Activated effector memory CD4-positive, alpha-beta T cell treated with anti-CD3 and anti-CD28 coated beads, Interleukin-2, amount 50 U/mL, for 16 hours (primary cell): ENCODE measurements at regions not wholly inside any gene's neighbourhood (a gene's known extent, or its start where the extent isn't known, plus 50 kb on each side); places are given as distances from the start of the nearest gene placed in this dataset.
"Not testable (repeated sequence)": the region's sequence is repeated elsewhere in the genome, so short reads cannot be mapped to it uniquely, and the experiment has no call there.

ENCODE experiments used
- DNase-seq: peaks from one replicate; pipeline ENCODE4 v3.0.0-alpha.2; 2020

DNA sequence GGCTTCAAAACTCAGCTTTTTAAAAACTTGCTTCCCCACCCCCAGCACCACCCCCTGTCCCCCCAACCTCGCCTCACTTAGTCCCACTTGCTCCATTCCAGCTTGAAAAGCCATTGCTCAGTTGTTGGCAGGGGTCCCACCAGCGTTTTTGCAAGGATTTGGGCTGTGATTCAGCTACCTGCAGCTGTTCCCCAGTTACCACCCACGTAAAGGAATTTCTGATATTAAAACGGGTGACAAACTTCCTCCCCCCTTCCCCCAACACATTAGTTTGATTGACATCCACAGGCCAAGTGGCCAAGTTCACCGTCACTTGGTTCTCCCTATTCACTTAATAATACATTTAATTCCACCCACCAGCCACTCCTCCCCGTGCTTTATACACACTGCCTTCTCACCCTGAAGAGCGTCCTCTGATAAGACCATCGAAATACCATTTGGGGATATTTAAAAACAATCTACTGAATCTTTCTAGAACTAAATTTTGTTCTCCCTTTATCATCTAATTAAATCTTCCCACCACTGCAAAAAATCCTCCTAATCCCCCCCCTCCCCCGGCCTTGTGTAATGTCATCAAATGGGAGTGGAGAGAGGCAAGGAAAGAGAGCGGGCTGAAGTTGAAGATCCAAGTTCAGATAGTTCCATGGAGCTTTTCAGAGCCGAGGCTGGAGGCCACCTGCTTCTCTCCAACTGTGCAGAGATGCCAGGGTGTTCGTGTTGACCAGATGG is 55.1 kb downstream of the SOX9 start:
- no peak for DNase-seq

DNA sequence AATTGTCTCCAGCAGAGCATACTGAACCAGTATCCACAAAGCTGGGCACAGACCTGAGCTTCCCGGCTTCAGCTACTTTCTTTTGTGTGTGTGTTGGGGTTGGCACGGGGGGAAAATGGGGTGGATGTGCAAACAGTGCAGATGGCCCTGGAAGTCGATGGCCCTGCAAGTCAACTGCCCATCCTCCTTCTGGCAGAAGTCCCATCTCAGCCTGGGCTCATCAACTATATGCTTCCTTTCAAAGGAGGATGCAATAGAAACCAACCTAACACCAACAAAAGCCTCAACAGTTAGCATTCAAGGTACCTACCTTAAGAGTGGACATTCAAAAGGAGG is 55.7 kb downstream of the SOX9 start:
- no peak for DNase-seq

DNA sequence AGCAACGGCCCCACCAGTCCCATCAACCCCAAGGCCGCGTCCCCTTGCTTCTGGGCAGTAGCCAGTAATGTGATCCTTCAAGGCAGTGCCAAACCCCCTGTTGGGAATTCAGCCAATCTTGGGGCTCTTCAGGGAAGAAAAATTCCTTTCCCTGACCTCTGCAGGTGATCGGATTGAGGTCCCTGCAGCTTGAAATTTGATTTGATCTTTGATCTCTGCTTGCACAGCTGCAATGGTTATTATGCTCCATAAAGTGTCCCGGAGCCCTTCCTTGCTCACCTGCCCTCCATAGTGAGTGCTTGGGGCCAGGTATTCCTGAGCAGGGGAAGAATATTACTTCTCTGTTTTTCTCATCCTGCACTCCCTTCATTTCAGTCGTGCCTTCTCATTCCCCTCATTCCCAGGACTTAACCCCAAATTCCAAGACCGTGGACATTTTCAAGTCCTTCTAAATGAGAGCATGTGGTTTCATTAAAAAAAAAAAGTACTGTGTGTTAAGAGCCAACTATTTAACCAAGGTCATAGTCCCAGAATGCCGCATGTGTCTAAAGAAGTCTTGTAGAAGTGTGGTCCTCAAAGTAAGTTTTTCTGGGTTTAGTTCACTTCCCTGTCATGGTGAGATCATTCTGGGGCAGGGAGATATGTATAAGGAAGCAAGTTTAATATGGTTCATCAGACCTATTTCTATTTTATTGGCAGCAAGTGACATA is 56.3 kb downstream of the SOX9 start:
- no peak for DNase-seq

DNA sequence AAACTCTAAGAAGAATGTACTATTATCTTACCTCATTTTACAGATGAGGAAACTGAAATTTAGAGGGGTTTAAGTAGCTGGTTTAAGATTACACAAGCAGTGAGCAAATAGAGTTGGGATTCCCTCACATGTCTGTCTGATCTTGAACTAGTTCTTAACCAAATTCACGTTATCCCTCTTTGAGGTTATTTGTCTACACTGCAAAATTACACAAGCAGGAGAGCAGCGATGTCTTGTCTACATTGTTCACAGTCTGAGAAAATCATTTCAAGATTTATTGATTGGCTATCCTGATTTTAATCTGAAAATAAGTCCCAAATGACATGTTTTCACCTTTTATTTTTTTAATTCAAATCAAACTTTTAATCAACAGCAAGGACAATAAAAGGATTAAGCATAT is 56.9 kb downstream of the SOX9 start:
- no peak for DNase-seq

DNA sequence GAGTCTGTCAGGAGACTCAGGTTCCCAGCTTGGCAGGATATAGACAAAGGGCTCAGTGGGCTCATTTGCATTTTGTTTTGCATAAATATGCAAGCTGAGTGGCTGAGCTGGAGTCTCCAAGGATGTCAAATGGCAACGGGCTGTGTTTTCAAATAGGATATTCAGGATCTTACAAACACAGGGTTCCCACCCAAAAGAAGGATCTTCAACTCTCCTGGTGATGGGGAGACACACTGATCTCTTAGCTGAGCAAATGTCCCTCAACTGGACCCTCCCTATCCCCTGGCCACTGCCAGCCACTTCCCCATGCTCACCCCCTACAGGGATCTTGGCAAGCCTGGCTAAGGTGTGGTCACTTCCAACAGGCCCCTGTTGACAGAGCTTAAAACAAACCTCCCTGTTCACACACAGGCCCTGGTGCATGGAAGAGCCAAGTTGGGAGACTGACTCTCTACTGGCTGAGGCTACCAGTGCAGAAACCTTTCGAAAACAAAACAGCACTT is 61.6 kb downstream of the SOX9 start:
- DNase-seq = no peak

DNA sequence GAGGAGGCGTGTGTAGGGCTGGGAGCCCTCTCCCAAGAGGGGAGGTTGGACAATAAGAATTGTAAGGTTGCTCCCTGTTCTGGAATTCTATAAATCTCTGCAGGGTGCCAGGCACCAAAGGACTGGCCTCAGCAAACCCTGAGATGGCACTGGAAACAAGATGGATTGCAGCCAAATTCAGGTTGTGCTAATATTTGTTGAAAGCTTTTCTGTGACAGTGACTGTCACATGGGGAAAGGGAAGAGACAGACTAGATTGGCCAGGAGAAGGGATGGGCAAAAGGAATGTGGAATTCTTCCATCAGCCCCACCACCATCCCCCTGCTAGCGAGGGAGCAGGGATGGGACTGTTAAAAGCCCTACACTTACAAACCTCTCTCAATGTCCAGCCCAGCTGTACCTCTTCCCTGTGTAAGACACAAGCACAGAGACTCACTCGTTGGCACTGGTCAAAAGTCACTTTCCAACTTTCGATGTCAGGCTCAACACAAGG is 62.4 kb downstream of the SOX9 start:
- DNase-seq = no peak

DNA sequence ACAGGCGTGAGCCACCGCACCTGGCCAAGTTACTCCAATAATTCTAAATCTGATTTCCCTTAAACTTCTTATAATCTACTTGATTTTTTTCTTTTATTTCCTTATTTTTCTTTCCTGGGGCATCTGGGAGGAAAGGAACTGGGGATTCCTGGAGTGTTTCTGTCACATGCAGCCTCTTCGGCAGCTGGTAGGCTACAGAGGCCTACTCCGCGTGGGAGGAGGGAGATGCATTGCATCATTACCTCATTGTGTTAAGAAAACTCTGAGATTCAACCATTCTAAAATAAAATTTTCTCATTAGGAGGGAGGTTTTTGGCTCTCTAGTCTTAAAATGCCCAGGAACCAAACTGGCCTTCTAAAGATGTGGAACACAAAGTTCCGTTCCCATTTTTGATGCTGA is 64.0 kb downstream of the SOX9 start:
- no peak for DNase-seq

DNA sequence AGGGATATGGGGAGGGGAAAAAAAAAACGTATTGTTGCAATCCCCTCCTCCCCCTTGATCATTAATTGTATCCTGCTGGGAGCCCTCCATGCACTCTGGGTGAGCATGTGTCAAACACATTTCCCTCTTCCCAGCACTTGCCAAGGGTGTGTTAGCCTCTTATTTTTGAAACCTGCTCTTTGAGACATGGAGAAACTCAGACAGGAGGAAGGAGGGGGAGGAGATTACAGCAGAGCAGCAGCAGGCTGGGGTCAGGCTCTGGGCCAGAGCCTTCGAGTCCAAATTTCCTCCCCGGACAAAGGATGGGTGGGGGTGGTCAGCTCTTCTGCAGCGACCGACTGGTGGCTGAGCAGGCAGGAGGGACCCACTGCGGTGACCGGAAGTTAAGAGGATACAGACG is 64.7 kb downstream of the SOX9 start:
- no peak for DNase-seq

DNA sequence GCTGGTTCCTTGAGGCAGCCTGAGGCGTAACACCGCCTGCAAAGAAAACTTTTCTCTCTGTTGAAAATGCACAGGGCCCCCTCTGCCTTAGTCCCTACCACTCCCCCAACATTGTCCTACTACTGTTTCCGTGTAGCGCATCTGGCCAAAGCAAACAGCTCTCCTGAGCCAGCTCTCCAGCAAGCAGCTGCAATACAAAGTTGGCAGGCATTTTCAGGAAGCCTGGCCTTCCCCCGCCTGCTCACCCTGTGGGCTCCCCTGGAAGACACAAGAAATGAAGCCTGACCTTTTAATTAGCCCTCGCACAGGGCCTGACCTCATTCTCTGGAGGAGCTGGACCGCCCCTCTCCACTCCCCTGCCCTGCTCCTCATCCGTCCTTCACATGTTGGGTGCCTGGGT is 66.7 kb downstream of the SOX9 start:
- DNase-seq = no peak

DNA sequence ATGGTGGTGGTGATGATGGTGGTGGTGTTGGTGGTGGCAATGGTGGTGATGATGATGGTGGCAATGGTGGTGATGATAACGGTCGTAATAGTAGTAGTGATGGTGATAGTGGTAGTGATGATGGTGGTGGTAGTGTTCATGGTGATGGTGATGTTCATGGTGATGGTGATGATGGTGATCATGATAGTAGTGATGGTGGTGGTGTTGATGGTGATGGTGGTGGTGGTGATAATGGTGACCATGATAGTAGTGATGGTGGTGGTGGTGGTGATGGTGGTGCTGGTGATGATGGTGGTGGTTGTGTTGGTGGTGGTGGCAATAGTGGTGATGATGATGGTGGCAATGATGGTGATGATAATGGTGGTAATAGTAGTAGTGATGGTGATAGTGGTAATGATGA is 68.0 kb downstream of the SOX9 start:
- no peak for DNase-seq

DNA sequence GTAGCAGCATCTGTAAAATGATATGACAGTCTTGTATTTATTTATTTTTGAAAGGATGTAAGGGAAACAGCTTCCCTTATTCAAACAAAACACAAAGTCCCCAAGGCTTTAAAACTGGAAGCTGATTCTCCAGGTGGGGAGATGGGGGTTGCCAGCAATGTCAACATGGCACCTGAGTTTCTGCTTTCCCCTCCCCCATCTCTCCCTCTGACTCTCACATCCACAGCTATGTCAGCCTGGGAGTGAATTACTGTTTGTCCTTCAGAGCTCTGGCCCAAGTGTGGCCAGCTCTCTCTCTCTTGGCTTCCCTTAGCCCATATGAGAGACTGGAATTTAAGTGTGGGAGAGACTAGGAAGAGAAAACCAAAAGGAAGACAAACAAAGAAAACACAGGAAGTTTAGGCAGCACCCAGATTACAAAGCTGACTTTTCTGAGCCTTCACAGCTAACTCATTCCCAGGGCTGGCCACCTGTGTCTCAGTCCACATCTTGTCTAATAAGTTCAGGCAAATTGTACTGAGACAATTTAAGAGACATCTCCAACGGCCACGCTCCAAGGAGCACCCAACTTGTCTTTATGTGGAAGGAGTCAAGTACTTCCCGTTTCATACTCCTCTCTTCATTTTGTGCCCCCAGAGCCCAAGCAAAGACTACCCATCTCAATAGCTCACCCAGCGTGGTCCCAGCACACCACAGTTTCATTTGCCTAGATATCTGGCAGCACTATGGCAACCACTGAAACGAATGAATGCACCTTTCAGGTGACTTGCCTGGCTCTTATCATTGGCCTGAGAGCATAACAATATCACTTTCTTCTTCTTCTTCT is 69.2 kb downstream of the SOX9 start:
- no peak for DNase-seq

DNA sequence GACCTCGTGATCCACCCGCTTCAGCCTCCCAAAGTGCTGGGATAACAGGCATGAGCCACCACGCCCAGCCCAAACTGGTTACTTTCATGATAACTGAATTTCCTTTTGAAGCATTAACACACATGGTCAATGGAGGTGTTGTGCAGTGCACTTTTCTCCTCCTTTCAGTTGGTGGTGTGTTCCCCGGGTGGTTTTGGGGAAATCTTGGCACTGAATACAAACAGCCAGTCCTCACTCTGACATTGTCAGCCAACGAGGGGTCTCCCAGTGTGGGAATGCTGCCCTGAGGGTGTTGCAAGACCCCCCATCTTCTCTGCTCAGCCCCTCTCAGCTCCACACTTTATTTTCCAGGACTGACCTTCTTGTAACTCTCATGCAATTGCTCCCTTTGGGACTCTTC is 70.5 kb downstream of the SOX9 start:
- no peak for DNase-seq

DNA sequence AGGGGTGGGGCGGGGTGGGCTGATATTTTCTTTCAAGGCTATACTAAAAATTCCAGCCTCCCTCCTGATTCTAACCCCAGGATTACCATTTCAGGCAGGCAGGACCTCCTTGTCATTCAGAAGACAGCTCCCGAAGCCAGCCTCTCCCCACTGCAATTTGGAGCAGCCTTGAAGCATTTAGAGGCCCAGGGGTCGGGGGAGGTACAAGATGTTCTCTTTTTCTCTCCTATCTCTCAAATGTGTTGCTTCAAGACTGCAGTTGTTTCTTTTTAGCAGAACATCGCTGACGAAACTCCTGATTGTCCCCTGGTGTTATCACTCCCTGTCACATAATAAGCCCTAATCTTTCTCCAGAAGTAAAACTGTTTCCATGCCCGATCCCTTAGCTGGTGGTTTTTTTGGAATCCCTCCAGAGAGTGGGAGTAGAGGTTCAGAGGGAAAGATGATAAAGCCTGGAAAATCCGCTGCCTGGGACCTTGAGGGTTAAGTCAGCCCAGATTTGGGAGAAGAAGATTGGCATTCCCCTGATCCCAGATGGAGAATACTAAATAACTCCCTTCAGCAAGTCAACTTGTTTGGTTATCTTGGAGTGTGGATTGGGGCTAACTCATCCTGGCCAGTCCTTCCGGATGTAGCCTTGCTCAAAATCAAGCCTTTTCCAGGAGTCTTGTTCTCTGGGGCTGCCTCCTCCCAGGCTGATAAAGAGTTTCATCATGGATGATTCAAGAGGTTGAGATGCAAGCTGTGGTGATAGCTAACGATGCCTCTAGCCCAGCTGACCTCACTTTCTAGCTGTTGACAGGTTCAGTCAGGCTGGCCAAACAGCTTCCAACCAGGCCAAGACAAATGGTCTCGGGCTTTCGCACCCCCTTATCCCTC is 71.3 kb downstream of the SOX9 start:
- DNase-seq = no peak

DNA sequence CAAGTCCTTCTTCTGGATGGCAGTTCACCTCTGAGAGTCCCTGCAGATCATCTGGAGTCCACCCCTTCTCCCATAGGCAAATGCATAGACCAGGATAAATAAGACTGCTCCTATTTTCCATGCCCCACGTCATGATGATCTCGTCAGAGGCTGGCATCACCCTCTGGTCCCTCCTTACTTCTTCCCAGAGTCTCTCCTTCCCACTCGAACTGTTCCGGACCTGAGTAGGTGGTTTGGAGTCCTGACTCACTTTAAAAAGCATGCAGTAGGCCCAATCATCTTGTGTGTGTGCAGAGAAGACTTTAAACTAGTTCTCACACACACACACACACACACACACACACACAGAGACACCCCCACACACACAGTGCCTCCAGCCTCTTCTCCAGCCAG is 72.0 kb downstream of the SOX9 start:
- DNase-seq = no peak

DNA sequence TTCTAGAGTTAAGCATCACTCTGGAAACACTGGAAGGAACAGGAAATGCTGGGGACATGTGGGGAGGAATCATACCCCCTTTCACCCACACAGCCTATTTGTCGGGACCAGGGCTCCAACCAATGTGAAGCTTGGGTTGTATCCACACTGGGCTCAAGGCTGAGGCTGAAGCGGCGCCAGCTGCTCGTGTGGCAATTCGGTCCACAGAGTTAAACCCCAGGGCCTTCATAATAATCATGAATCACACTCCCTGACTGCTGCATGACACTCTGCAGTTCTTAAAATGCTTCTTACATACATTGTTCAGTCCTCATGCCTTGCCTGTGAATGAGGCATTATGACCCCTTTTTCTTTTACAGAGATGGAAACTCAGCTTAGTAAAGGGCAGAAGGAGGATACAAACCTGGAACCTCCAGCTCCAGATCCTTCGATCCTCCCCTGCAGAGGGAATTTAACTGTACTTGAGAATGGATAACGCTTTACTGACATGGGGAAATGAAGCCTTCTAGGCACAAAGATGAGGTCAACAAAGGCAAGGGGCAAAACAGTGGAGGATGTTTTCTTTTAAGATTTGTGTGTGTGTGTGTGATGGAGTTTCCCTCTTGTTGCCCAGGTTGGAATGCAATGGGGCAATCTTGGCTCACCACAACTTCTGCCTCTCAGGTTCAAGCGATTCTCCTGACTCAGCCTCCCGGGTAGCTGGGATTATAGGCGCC is 72.7 kb downstream of the SOX9 start:
- DNase-seq = no peak

DNA sequence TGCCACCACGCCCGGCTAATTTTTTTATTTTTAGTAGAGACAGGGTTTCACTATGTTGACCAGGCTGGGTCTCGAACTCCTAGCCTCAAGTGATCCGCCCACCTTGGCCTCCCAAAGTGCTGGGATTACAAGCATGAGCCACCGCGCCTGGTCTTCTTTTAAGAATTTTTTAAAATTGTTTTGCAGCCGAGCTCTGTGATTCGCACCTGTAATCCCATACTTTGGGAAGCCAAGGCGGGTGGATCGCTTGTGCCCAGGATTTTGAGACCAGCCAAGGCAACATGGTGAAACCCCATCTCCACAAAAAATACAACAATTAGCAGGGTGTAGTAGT is 73.3 kb downstream of the SOX9 start:
- DNase-seq = not testable (repeated sequence)

DNA sequence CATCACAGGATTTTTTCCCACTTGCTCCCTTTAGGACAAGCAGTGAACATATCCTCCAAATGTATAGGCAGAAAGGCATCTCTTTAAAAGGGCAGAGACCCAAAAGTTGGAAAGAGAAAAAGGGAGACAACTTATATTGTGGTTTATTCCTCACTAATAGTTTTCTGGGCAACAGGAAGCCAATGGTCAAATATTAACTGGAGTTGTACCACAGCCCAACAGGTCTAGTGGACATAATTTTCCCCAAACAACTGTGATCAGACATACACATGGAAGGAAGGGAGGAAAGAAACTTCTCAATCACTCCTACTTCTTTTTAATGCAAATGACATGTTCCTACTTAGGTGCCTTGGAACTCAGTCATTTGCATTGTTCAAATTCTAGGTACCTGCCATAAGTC is 78.4 kb downstream of the SOX9 start:
- DNase-seq = no peak

DNA sequence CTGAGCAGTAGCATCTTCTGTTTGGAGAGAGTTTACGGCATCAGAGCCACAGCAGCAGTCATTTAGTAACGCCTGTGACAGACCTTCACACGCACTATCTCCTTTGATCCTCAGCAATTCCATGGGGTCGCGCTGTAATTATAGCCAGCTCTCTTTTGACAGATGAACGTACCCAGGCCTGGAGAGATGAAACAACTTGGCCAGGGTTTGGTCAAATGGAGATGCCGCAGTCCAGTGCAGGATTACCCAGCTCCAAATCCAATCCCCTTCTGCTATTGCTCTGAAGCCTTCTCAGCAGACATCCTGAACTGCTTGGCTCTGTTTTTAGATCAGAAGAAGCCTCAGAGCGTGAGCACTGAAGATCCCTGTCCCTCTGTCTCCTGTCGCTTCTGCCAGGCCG is 83.9 kb downstream of the SOX9 start:
- DNase-seq = no peak

DNA sequence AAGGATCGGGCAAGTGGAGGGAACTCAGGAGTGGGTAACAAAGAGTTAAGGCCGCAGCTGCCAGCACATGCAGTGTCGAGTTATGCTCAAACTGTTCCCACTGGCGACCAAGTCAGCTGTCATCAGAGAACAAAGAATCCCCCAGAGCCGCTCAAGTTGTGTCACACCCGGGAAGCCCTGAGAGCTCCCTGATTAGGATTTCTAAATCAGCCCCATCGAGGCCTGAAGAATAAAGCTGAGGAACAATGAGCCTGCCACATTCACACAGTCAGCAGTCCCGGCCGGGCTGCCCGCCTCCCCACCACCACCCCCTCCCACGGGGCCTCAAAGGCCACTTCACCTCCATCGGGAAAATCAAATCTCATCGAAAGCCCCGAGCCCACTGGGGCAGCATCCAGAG is 84.5 kb downstream of the SOX9 start:
- DNase-seq = no peak

DNA sequence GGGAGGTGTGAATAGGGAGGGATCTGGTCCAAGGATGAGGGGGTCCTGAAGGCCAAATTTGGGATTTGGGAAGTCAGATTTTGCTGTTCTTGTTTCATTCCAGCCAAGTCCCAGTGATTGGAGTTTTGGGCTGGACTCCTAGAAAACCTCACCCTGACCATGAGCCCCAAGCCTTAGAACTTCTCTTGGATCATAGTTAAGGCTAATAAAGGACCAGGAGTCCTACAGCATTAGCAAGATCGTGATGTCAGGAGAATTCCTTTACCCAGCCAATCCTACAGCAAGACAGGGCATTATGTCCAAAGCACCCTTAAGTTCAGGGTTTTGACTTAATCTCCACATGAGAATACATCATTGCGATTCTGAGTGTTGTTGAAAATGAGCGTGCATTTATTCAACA is 85.0 kb downstream of the SOX9 start:
- no peak for DNase-seq

DNA sequence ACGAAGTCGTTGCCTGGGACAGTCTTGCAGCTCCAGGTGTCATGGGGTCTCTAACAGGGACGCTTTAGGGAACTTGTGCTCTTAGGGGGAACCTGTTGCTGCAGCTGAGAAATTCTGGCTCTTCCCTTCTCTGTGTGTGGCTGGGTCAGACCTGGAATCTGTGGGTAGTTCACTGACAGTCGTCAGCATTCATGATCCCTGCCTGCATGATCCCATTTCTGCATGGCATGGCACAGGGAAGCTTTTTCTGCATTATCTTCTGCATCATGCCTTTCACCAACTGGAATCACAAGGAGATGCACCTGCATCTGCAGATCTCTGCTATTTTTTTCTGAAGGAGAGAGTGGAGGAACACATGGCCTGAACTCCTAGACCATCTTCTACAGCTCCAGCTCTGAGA is 85.6 kb downstream of the SOX9 start:
- no peak for DNase-seq

DNA sequence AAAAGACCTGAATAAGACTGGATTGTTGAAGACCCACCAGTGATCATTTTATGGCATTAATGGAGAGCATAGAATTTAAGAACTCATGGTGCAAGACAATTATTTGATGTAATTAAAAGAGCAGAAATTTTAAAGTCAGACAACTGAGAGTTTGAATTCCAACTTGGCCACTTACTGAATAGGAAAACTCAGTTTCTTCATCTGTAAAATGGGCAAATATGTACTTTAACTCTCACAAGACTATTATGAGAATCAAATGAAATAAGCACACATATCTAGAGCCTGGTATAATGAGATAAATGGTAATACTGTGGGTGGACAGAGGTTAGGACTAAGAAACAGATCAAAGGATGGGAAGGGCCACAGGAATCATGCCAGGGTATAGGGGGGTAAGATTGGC is 88.0 kb downstream of the SOX9 start:
- DNase-seq = no peak
